ENCODE measurements at regions not wholly inside any gene's neighbourhood (a gene's known extent, or its start where the extent isn't known, plus 50 kb on each side); places are given as distances from the start of the nearest gene placed in this dataset.
A peak's percentile ranks its signal among the peaks of the same experiment; 100 is the strongest.

- H3K36me3 Mint-ChIP-seq: peaks cover 29% of the 10 kb centered on the region
- peak overlapping the region; percentile 77 for H3K4me3 Mint-ChIP-seq
- peak overlapping the region; percentile 82 for H3K27ac Mint-ChIP-seq
- DNase-seq (ENCODE audit: extremely low spot score, unreplicated experiment): no peak
- H3K4me1 Mint-ChIP-seq (ENCODE audit: unreplicated experiment): peaks cover 31% of the 10 kb centered on the region
- H3K27me3 Mint-ChIP-seq: no peaks in the 10 kb centered on the region
- TF ChIP-seq CTCF (conservative IDR thresholded peaks at IDR 0.05): no peak
- peaks cover 6% of the 10 kb centered on the region for H3K9me3 Mint-ChIP-seq
Observed at GRCh38 chr3:141418751-141419150, 50.4 kb downstream of the ZBTB38 start.

GRCh38 chr3:141419946-141420345, 51.6 kb downstream of the ZBTB38 start:
- Mint-ChIP-seq H3K27ac (no peak overlapping the region), H3K27me3 (no peaks in the 10 kb centered on the region), H3K4me1 (ENCODE audit: unreplicated experiment) (peaks cover 20% of the 10 kb centered on the region), H3K4me3 (no peak overlapping the region), H3K9me3 (peaks cover 6% of the 10 kb centered on the region), H3K36me3 (peaks cover 18% of the 10 kb centered on the region)
- no peak for TF ChIP-seq CTCF (conservative IDR thresholded peaks at IDR 0.05)
- no peak for DNase-seq (ENCODE audit: extremely low spot score, unreplicated experiment)

GRCh38 chr3:141421186-141421585, 52.9 kb downstream of the ZBTB38 start:
- Mint-ChIP-seq H3K4me1 (ENCODE audit: unreplicated experiment) (peaks cover 18% of the 10 kb centered on the region), H3K9me3 (peaks cover 6% of the 10 kb centered on the region), H3K36me3 (peaks cover 19% of the 10 kb centered on the region), H3K27me3 (no peaks in the 10 kb centered on the region), H3K27ac (no peak overlapping the region), H3K4me3 (no peak overlapping the region)
- TF ChIP-seq CTCF (conservative IDR thresholded peaks at IDR 0.05): no peak
- no peak for DNase-seq (ENCODE audit: extremely low spot score, unreplicated experiment)

GRCh38 chr3:141421639-141422319, 53.5 kb downstream of the ZBTB38 start:
- TF ChIP-seq CTCF (conservative IDR thresholded peaks at IDR 0.05): no peak
- peaks cover 6% of the 10 kb centered on the region for H3K9me3 Mint-ChIP-seq
- H3K27ac Mint-ChIP-seq: no peak overlapping the region
- no peak for DNase-seq (ENCODE audit: extremely low spot score, unreplicated experiment)
- H3K27me3 Mint-ChIP-seq: no peaks in the 10 kb centered on the region
- no peak overlapping the region for H3K4me3 Mint-ChIP-seq
- H3K36me3 Mint-ChIP-seq: peaks cover 16% of the 10 kb centered on the region
- H3K4me1 Mint-ChIP-seq (ENCODE audit: unreplicated experiment): peaks cover 20% of the 10 kb centered on the region

- no peak for DNase-seq (ENCODE audit: extremely low spot score, unreplicated experiment)
- peaks cover 6% of the 10 kb centered on the region for H3K9me3 Mint-ChIP-seq
- peaks cover 10% of the 10 kb centered on the region for H3K36me3 Mint-ChIP-seq
- no peak for TF ChIP-seq CTCF (conservative IDR thresholded peaks at IDR 0.05)
- no peak overlapping the region for H3K4me3 Mint-ChIP-seq
- H3K27me3 Mint-ChIP-seq: no peaks in the 10 kb centered on the region
- H3K27ac Mint-ChIP-seq: no peak overlapping the region
- peaks cover 15% of the 10 kb centered on the region for H3K4me1 Mint-ChIP-seq (ENCODE audit: unreplicated experiment)
Observed at GRCh38 chr3:141422961-141423582, 54.8 kb downstream of the ZBTB38 start.
